SH-SY5Y (cell line): ENCODE measurements at regions not wholly inside any gene's neighbourhood (a gene's known extent, or its start where the extent isn't known, plus 50 kb on each side); places are given as distances from the start of the nearest gene placed in this dataset.

Source experiments
- GATA2 ChIP-seq: IDR thresholded peaks from 2 replicates; pipeline ENCODE4 v1.6.1; 2011; ENCODE audit warnings: mild to moderate bottlenecking, low read depth, low read length
- GATA3 ChIP-seq: IDR thresholded peaks from 2 replicates; pipeline ENCODE4 v1.6.1; 2011; ENCODE audit warnings: low read depth, mild to moderate bottlenecking, low read length, moderate library complexity

GRCh38 chr2:226414335-226414734, 385.3 kb downstream of the IRS1 start:
- TF ChIP-seq GATA2 (no peak), GATA3 (no peak)
